OCI-LY1 (cell line): ENCODE measurements at regions not wholly inside any gene's neighbourhood (a gene's known extent, or its start where the extent isn't known, plus 50 kb on each side); places are given as distances from the start of the nearest gene placed in this dataset.

ENCODE experiments used
- CTCF ChIP-seq: fragments of 200-600 bp; sonication (generic), shearing (Covaris generic); IDR thresholded peaks from 2 replicates; pipeline ENCODE4 v1.5.1; 2017; ENCODE audit warnings: mild to moderate bottlenecking, antibody characterized with exemption, low read length, moderate library complexity, mixed read lengths
- EZH2 ChIP-seq: fragments of 200-600 bp; sonication (generic), shearing (Covaris generic); IDR thresholded peaks from 2 replicates; pipeline ENCODE4 v1.8.0; 2017; ENCODE audit warnings: borderline replicate concordance, mixed run types, mild to moderate bottlenecking, antibody characterized with exemption, low read length, moderate library complexity, mixed read lengths

DNA sequence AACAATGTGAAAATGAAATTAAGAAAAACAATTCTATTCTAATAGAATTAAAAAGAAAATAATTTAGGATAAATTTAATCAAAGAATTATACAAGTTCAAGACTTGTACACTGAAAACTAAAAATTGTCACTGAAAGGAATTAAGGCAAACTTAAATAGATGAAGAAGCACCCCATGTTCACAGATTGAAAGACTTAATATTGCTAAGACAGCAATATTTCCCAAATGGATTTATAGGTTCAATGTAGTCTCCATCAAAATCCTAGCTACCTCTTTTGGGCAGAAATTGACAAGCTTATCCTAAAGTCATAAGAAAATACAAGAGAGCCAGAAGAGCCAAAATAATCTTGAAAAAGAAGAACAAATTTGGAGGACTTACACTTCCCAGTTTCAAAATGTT lies 53.5 kb upstream of the UBE3A start:
- no peak for TF ChIP-seq CTCF
- TF ChIP-seq EZH2: no peak
